Islet precursor cell (in vitro differentiated cells): ENCODE measurements at regions not wholly inside any gene's neighbourhood (a gene's known extent, or its start where the extent isn't known, plus 50 kb on each side); places are given as distances from the start of the nearest gene placed in this dataset.
A peak's percentile ranks its signal among the peaks of the same experiment; 100 is the strongest.
"Not testable (repeated sequence)": the region's sequence is repeated elsewhere in the genome, so short reads cannot be mapped to it uniquely, and the experiment has no call there.

Experiments
- DNase-seq: peaks from one replicate; pipeline ENCODE4 v3.0.0-alpha.2; 2018

GRCh38 chr20:11976966-11977365 is 59.3 kb downstream of the BTBD3 start:
- no peak for DNase-seq

- DNase-seq, result no peak
These were observed 60.8 kb downstream of the BTBD3 start for GRCh38 chr20:11978496-11978895.

GRCh38 chr20:11979306-11979990 is 61.8 kb downstream of the BTBD3 start:
- no peak for DNase-seq

GRCh38 chr20:11980263-11980662 is 62.6 kb downstream of the BTBD3 start:
- DNase-seq, result no peak

- no peak for DNase-seq
These were observed 63.8 kb downstream of the BTBD3 start for GRCh38 chr20:11981366-11981947.

GRCh38 chr20:11982289-11982954 is 64.7 kb downstream of the BTBD3 start:
- no peak for DNase-seq

GRCh38 chr20:11982955-11983470 is 65.3 kb downstream of the BTBD3 start:
- DNase-seq, result no peak

- no peak for DNase-seq
These were observed 69.3 kb downstream of the BTBD3 start for GRCh38 chr20:11986954-11987353.

GRCh38 chr20:11987526-11987925 is 69.8 kb downstream of the BTBD3 start:
- no peak for DNase-seq

GRCh38 chr20:11989018-11989771 is 71.5 kb downstream of the BTBD3 start:
- peak; percentile 7 for DNase-seq

- no peak for DNase-seq
These were observed 74.7 kb downstream of the BTBD3 start for GRCh38 chr20:11992426-11992825.

- DNase-seq, result no peak
These were observed 76.3 kb downstream of the BTBD3 start for GRCh38 chr20:11993886-11994461.

- DNase-seq, result peak; percentile 73
These were observed 78.3 kb downstream of the BTBD3 start for GRCh38 chr20:11995805-11996567.

- not testable (repeated sequence) for DNase-seq
These were observed 87.1 kb downstream of the BTBD3 start for GRCh38 chr20:12004776-12005175.

GRCh38 chr20:12012241-12013222 is 94.8 kb downstream of the BTBD3 start:
- peak; percentile 62 for DNase-seq

GRCh38 chr20:12014276-12014675 is 96.6 kb downstream of the BTBD3 start:
- no peak for DNase-seq

GRCh38 chr20:12014736-12015135 is 97.0 kb downstream of the BTBD3 start:
- DNase-seq, result no peak

- DNase-seq, result no peak
These were observed 98.6 kb downstream of the BTBD3 start for GRCh38 chr20:12016291-12016690.

GRCh38 chr20:12019715-12020114 is 102.0 kb downstream of the BTBD3 start:
- no peak for DNase-seq

- DNase-seq, result no peak
These were observed 103.2 kb downstream of the BTBD3 start for GRCh38 chr20:12020846-12021245.

GRCh38 chr20:12022126-12022525 is 104.4 kb downstream of the BTBD3 start:
- no peak for DNase-seq
